ENCODE measurements at regions not wholly inside any gene's neighbourhood (a gene's known extent, or its start where the extent isn't known, plus 50 kb on each side); places are given as distances from the start of the nearest gene placed in this dataset.

DNA sequence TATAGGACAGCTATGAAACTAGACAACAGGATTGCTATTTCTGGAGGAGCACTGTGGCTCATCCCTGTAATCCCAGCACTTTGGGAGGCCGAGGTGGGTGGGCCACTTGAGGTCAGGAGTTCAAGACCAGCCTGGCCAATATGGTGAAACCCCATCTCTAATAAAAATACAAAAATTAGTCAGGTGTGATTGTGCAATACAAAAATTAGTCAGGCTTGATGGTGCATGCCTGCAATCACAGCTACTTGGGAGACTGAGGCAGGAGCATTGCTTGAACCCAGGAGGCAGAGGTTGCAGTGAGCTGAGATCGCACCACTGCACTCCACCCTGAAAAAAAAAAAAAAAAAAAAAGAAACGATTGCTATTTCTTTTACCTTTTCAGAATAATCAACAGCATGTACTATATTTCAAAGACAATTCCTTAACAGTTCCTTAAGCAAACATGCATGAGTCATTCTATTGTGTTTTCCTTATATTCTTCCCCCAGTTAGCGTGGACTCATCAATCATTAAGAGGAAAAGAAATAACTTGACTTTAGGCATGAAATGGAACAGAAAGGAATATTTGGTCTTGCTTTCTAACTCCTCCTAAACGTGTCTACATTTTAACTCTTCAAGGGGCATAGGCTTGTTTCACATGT lies 162.6 kb downstream of the TAF11L14 start:
- Histone ChIP-seq H2BK5ac (ENCODE audit: insufficient read length, low read length) (no peak overlapping the region), H3K9ac (ENCODE audit: extremely low read depth, insufficient read length, low read length) (no peak overlapping the region), H3K23ac (ENCODE audit: insufficient read length, low read depth, low read length) (no peak overlapping the region), H3K9me3 (ENCODE audit: control insufficient read depth, low read depth, low read length) (no peaks in the 10 kb centered on the region), H3K27ac (ENCODE audit: insufficient read length, low read depth, low read length) (no peak overlapping the region), H3K27me3 (ENCODE audit: insufficient read depth, low read length) (no peaks in the 10 kb centered on the region), H4K8ac (replicated peaks; ENCODE audit: insufficient read length, low read depth, low read length) (no peak overlapping the region), H2AFZ (ENCODE audit: low read length) (no peak overlapping the region), H3K23me2 (ENCODE audit: insufficient read length, low read depth, low read length, poor library complexity, severe bottlenecking) (no peaks in the 10 kb centered on the region), H4K20me1 (ENCODE audit: control insufficient read depth, insufficient read depth, insufficient read length) (no peaks in the 10 kb centered on the region), H3T11ph (ENCODE audit: low read length) (no peak overlapping the region), H3K4me1 (ENCODE audit: insufficient read depth, low read length) (no peaks in the 10 kb centered on the region), H3K18ac (ENCODE audit: insufficient read length, low read depth, low read length) (no peak overlapping the region), H2BK120ac (ENCODE audit: low read depth, low read length, poor library complexity, severe bottlenecking) (no peak overlapping the region), H3K79me2 (ENCODE audit: insufficient read depth, low read length) (no peaks in the 10 kb centered on the region), H4K91ac (ENCODE audit: insufficient read length, low read depth, low read length) (no peak overlapping the region), H3K79me1 (ENCODE audit: insufficient read depth, low read depth, low read length, poor library complexity, severe bottlenecking) (no peaks in the 10 kb centered on the region), H3K14ac (ENCODE audit: insufficient read depth, low read length) (no peak overlapping the region), H2AK5ac (ENCODE audit: insufficient read length, low read length) (no peak overlapping the region), H3K56ac (ENCODE audit: insufficient read length, low read depth, low read length) (no peak overlapping the region), H2BK15ac (ENCODE audit: low read depth, low read length) (no peak overlapping the region), H3K4ac (ENCODE audit: low read depth, low read length) (no peak overlapping the region), H2BK20ac (ENCODE audit: low read depth, low read length, poor library complexity, severe bottlenecking) (no peak overlapping the region), H4K5ac (ENCODE audit: insufficient read length, low read depth, low read length) (no peak overlapping the region), H2BK12ac (ENCODE audit: insufficient read length, low read depth, low read length) (no peak overlapping the region), H3K4me2 (ENCODE audit: insufficient read depth, insufficient read length, low read length) (no peak overlapping the region)
- TF ChIP-seq, protein P1, sequence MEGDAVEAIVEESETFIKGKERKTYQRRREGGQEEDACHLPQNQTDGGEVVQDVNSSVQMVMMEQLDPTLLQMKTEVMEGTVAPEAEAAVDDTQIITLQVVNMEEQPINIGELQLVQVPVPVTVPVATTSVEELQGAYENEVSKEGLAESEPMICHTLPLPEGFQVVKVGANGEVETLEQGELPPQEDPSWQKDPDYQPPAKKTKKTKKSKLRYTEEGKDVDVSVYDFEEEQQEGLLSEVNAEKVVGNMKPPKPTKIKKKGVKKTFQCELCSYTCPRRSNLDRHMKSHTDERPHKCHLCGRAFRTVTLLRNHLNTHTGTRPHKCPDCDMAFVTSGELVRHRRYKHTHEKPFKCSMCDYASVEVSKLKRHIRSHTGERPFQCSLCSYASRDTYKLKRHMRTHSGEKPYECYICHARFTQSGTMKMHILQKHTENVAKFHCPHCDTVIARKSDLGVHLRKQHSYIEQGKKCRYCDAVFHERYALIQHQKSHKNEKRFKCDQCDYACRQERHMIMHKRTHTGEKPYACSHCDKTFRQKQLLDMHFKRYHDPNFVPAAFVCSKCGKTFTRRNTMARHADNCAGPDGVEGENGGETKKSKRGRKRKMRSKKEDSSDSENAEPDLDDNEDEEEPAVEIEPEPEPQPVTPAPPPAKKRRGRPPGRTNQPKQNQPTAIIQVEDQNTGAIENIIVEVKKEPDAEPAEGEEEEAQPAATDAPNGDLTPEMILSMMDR (conservative IDR thresholded peaks at IDR 0.05) = no peak
- H3K27me3 Mint-ChIP-seq (ENCODE audit: low read depth) = no peaks in the 10 kb centered on the region
- peaks cover under 1 to 4% of the 10 kb centered on the region in 2 experiments for H3K4me1 Mint-ChIP-seq
- no peak overlapping the region for H3K27ac Mint-ChIP-seq
- H3K4me3 Mint-ChIP-seq = no peak overlapping the region
- H3K36me3 Mint-ChIP-seq (ENCODE audit: insufficient read depth in 1 of 3, low read depth in 3 of 3) = no peaks in the 10 kb centered on the region
- no peaks in the 10 kb centered on the region for H3K9me3 Mint-ChIP-seq
- DNase-seq = no peak
- WGBS (ENCODE audit: extremely low coverage, insufficient read length, low lambda C conversion rate) = no CpG with 5 or more reads among the region's 5 CpGs

Measured in H9 (cell line).